ENCODE measurements at regions not wholly inside any gene's neighbourhood (a gene's known extent, or its start where the extent isn't known, plus 50 kb on each side); places are given as distances from the start of the nearest gene placed in this dataset.

DNA sequence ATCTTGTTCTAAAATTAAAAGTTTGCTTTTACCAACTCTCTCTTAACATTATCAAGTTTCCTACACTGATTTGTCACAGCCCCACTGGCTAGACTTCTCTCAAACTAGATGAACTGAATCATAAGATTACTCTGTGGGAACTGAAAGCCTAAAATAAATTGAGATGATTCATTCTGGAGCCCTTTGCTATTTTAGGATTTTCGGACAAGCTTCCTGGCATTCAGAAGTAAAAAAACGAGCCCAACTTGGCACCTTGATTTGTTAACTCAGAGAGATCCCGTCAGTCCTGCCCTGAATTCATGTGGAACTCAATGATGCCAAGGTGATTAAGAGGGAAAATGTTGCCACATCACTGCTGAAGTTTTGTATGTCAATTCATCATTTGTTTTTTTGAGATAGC is 122.0 kb upstream of the NRSN1 start:
- no peak overlapping the region for H2AK5ac ChIP-seq (ENCODE audit: insufficient read length, low read length)
- H3K9me3 ChIP-seq (ENCODE audit: control insufficient read depth, low read depth, low read length): no peaks in the 10 kb centered on the region
- H2BK12ac ChIP-seq (ENCODE audit: insufficient read length, low read depth, low read length): no peak overlapping the region
- Mint-ChIP-seq H3K4me3 (no peak overlapping the region), H3K9me3 (no peaks in the 10 kb centered on the region), H3K27me3 (ENCODE audit: low read depth) (no peaks in the 10 kb centered on the region), H3K36me3 (ENCODE audit: insufficient read depth in 1 of 3, low read depth in 3 of 3) (peaks cover 0 to 2% (median 0%) of the 10 kb centered on the region in 3 experiments; a peak in 1 of 7 replicates), H3K27ac (no peak overlapping the region), H3K4me1 (peaks cover 0 to 5% of the 10 kb centered on the region in 2 experiments; a peak in 1 of 4 replicates)
- TF ChIP-seq, protein P1, sequence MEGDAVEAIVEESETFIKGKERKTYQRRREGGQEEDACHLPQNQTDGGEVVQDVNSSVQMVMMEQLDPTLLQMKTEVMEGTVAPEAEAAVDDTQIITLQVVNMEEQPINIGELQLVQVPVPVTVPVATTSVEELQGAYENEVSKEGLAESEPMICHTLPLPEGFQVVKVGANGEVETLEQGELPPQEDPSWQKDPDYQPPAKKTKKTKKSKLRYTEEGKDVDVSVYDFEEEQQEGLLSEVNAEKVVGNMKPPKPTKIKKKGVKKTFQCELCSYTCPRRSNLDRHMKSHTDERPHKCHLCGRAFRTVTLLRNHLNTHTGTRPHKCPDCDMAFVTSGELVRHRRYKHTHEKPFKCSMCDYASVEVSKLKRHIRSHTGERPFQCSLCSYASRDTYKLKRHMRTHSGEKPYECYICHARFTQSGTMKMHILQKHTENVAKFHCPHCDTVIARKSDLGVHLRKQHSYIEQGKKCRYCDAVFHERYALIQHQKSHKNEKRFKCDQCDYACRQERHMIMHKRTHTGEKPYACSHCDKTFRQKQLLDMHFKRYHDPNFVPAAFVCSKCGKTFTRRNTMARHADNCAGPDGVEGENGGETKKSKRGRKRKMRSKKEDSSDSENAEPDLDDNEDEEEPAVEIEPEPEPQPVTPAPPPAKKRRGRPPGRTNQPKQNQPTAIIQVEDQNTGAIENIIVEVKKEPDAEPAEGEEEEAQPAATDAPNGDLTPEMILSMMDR (conservative IDR thresholded peaks at IDR 0.05): no peak
- no peak overlapping the region for H3K9ac ChIP-seq (ENCODE audit: extremely low read depth, insufficient read length, low read length)
- no peak for DNase-seq
- H3K79me2 ChIP-seq (ENCODE audit: insufficient read depth, low read length): no peaks in the 10 kb centered on the region
- no peak overlapping the region for H3K18ac ChIP-seq (ENCODE audit: insufficient read length, low read depth, low read length)
- H3K4me1 ChIP-seq (ENCODE audit: insufficient read depth, low read length): no peaks in the 10 kb centered on the region
- H4K91ac ChIP-seq (ENCODE audit: insufficient read length, low read depth, low read length): no peak overlapping the region
- H3K4ac ChIP-seq (ENCODE audit: low read depth, low read length): no peak overlapping the region
- H2BK20ac ChIP-seq (ENCODE audit: low read depth, low read length, poor library complexity, severe bottlenecking): no peak overlapping the region
- no CpG with 5 or more reads among the region's 3 CpGs for WGBS (ENCODE audit: extremely low coverage, insufficient read length, low lambda C conversion rate)
- H3K14ac ChIP-seq (ENCODE audit: insufficient read depth, low read length): no peak overlapping the region
- H4K8ac ChIP-seq (replicated peaks; ENCODE audit: insufficient read length, low read depth, low read length): no peak overlapping the region
- H3K4me2 ChIP-seq (ENCODE audit: insufficient read depth, insufficient read length, low read length): no peak overlapping the region
- H4K20me1 ChIP-seq (ENCODE audit: control insufficient read depth, insufficient read depth, insufficient read length): no peaks in the 10 kb centered on the region
- H3K79me1 ChIP-seq (ENCODE audit: insufficient read depth, low read depth, low read length, poor library complexity, severe bottlenecking): no peaks in the 10 kb centered on the region
- H3T11ph ChIP-seq (ENCODE audit: low read length): no peak overlapping the region
- H3K27me3 ChIP-seq (ENCODE audit: insufficient read depth, low read length): no peaks in the 10 kb centered on the region
- no peak overlapping the region for H2AFZ ChIP-seq (ENCODE audit: low read length)
- no peaks in the 10 kb centered on the region for H3K23me2 ChIP-seq (ENCODE audit: insufficient read length, low read depth, low read length, poor library complexity, severe bottlenecking)
- no peak overlapping the region for H2BK15ac ChIP-seq (ENCODE audit: low read depth, low read length)
- no peak overlapping the region for H3K23ac ChIP-seq (ENCODE audit: insufficient read length, low read depth, low read length)
- no peak overlapping the region for H4K5ac ChIP-seq (ENCODE audit: insufficient read length, low read depth, low read length)
- no peak overlapping the region for H2BK5ac ChIP-seq (ENCODE audit: insufficient read length, low read length)
- no peak overlapping the region for H2BK120ac ChIP-seq (ENCODE audit: low read depth, low read length, poor library complexity, severe bottlenecking)
- no peak overlapping the region for H3K56ac ChIP-seq (ENCODE audit: insufficient read length, low read depth, low read length)
- no peak overlapping the region for H3K27ac ChIP-seq (ENCODE audit: insufficient read length, low read depth, low read length)
